Kidney (tissue), 13 donors: ENCODE measurements at regions not wholly inside any gene's neighbourhood (a gene's known extent, or its start where the extent isn't known, plus 50 kb on each side); places are given as distances from the start of the nearest gene placed in this dataset.

Experiments
- DNase-seq, 5 donors: peaks; one replicate each; pipeline ENCODE4 v3.0.0-alpha.2; 2013 to 2020
- FAIRE-seq: peaks from 2 replicates; lab custom pipeline; 2012; peaks lifted over from hg19 to GRCh38; lab: Jason Lieb, UNC
- H3K27ac ChIP-seq, 2 donors: one replicate each; pipeline ENCODE4 v1.7.0; 2013; ENCODE audit warnings: low read depth in 2 of 2, low read length in 2 of 2, inconsistent platforms in 1 of 2
- H3K27me3 ChIP-seq: one replicate; pipeline ENCODE4 v1.7.1; 2013; ENCODE audit warnings: low read length, inconsistent platforms; ENCODE audit not compliant: control insufficient read depth, insufficient read depth
- H3K36me3 ChIP-seq, 3 donors: one replicate each; pipeline versions ENCODE4 v1.7.0 to v1.7.1; 2013; ENCODE audit warnings: low read length in 3 of 3, control low read depth in 1 of 3, inconsistent platforms in 1 of 3; ENCODE audit not compliant: insufficient read depth in 3 of 3, control insufficient read depth in 2 of 3
- H3K4me1 ChIP-seq, 3 donors: one replicate each; pipeline versions ENCODE4 v1.7.0 to v1.7.1; 2013; ENCODE audit warnings: low read length in 3 of 3, inconsistent platforms in 1 of 3, low read depth in 1 of 3; ENCODE audit not compliant: control insufficient read depth in 2 of 3, insufficient read depth in 2 of 3
- H3K4me3 ChIP-seq, 3 donors: one replicate each; pipeline versions ENCODE4 v1.7.0 to v1.8.1; 2013; ENCODE audit warnings: low read length in 3 of 3, control low read depth in 1 of 3, inconsistent platforms in 1 of 3
- H3K9ac ChIP-seq, 3 donors: one replicate each; pipeline versions ENCODE4 v1.7.0 to v1.7.1; 2013; ENCODE audit warnings: low read length in 3 of 3, control low read depth in 1 of 3, inconsistent platforms in 1 of 3
- H3K9me3 ChIP-seq, 3 donors: one replicate each; pipeline versions ENCODE4 v1.7.0 to v1.7.1; 2013; ENCODE audit warnings: low read length in 3 of 3, control low read depth in 1 of 3, inconsistent platforms in 1 of 3; ENCODE audit not compliant: control insufficient read depth in 2 of 3, insufficient read depth in 1 of 3
- CTCF ChIP-seq: IDR thresholded peaks from 3 replicates; pipeline ENCODE4 v1.5.1; 2012; ENCODE audit warnings: mild to moderate bottlenecking, moderate library complexity, borderline replicate concordance; ENCODE audit not compliant: insufficient read depth; ENCODE audit errors: extremely low read depth
- intact Hi-C: fragments of 100-400 bp; cut with DNase I; formaldehyde crosslinking; loops from one replicate; pipeline ENCODE4 v1.11.1; 2022
- donor health status: control.
- donor health status: control.
- donor health status: control.
- donor health status: control.
- donor health status: control.
- donor health status: DM: yes; HTN: yes; CAD: no.
- donor health status: Normal renal cell carcinoma (clear cell type).

GRCh38 chr1:30001011-30001731 lies 722.2 kb downstream of the MATN1 start:
- Histone ChIP-seq H3K27ac (no peak overlapping the region), H3K36me3 (no peaks in the 10 kb centered on the region), H3K4me1 (no peaks in the 10 kb centered on the region), H3K27me3 (no peaks in the 10 kb centered on the region), H3K9ac (no peak overlapping the region), H3K9me3 (no peaks in the 10 kb centered on the region), H3K4me3 (no peak overlapping the region)
- intact Hi-C loops, result no loop called here
- FAIRE-seq, result no peak
- DNase-seq, result no peak
- no peak for TF ChIP-seq CTCF

- Histone ChIP-seq H3K4me3 (no peak overlapping the region), H3K27me3 (no peaks in the 10 kb centered on the region), H3K9me3 (no peaks in the 10 kb centered on the region), H3K36me3 (no peaks in the 10 kb centered on the region), H3K27ac (no peak overlapping the region), H3K4me1 (no peaks in the 10 kb centered on the region), H3K9ac (no peak overlapping the region)
- FAIRE-seq (no peak), DNase-seq (no peak)
- no peak for TF ChIP-seq CTCF
- intact Hi-C loops, result no loop called here
Observed at GRCh38 chr1:30000266-30000665, 723.1 kb downstream of the MATN1 start.

- FAIRE-seq, result no peak
- H3K36me3 ChIP-seq, result no peaks in the 10 kb centered on the region
Observed at GRCh38 chr1:29999595-29999994, 723.8 kb downstream of the MATN1 start.

More at GRCh38 chr1:29999595-29999994, 723.8 kb downstream of the MATN1 start:
- no peaks in the 10 kb centered on the region for H3K9me3 ChIP-seq
- intact Hi-C loops, result no loop called here
- no peaks in the 10 kb centered on the region for H3K27me3 ChIP-seq
- H3K27ac ChIP-seq, result no peak overlapping the region
- TF ChIP-seq CTCF, result no peak
- no peaks in the 10 kb centered on the region for H3K4me1 ChIP-seq
- H3K9ac ChIP-seq, result no peak overlapping the region
- no peak overlapping the region for H3K4me3 ChIP-seq
- no peak for DNase-seq
